HG02938 (cell line): ENCODE measurements at regions not wholly inside any gene's neighbourhood (a gene's known extent, or its start where the extent isn't known, plus 50 kb on each side); places are given as distances from the start of the nearest gene placed in this dataset.
"Not testable (repeated sequence)": the region's sequence is repeated elsewhere in the genome, so short reads cannot be mapped to it uniquely, and the experiment has no call there.

Experiments
- ATAC-seq: cut with Tn5 transposase; IDR thresholded peaks from one replicate; pipeline ENCODE4 v1.9.1; 2021; ENCODE audit warnings: mild to moderate bottlenecking, moderate library complexity; ENCODE audit not compliant: unreplicated experiment

DNA sequence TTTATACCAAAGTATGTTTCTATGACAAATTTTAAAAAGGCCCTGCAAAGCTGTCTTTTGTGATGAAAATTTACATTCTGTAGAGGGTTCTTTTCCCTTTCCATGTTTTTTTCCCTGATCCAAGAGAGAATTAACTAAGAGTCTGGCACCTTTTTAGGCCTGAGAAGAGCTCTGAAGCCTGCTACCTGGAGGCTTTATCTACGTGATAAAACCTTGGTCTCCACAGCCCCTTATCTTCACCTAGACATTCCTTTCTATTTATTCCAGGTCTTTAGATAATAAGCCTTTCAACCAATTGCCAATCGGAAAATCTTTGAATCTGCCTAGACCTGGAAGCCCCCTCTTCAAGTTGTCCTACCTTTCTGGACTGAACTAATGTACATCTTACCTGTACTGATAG, 774.1 kb upstream of the LRRTM1 start:
- ATAC-seq = no peak

DNA sequence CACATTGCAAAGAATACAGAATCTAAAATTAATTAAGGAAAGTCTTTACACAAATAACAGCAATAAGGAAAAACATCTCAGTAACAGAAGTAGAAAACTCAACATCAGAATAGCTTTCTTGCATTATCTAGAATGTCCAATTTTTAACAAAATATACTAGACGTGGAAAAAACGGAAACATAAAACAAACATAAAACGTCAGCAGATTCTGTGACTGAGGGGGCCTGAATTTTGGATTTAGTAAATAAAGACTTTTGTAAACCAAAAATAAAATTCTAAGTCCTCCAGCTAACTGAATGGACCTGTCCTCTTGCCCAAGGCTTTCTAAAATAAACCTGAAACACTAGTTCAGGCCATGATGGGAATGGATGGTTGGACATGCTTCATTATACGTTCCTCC, 773.5 kb upstream of the LRRTM1 start:
- ATAC-seq = no peak

DNA sequence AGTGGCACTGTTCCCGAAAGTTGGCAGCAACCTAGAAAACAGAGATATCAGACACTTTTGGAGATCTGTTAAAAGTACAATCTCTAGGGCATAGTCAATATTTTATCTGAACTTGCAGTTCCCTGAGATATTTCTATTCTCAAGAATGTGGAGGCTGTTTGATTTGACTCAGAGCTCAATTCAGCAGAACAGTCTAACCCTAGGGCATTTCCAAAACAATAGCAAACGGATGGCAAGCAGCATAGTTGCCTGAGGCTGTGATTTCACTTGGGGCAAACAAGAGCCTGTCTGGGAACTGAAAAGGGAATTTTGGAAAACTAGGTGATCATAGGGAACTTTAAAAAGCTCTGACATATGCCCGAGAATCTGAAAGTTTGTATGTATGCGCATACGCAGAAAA, 772.8 kb upstream of the LRRTM1 start:
- ATAC-seq = no peak

DNA sequence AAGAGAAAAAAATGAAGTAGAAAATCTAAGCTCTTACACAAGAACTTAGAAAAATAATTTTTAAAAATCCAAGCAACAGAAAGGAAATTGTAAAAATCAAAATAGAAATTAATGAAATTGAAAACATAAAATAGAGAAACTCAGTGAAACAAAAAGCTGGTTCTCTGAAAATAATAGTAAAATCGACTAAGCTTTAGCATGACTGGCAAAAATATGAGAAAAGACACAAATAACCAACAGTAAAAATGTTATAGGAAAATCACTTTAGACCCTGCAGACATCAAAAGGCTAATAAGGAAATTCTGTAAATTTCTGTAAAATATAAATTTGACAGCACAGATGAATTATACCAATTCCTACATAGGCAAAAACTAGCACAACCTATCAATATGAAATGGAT, 768.9 kb upstream of the LRRTM1 start:
- no peak for ATAC-seq

DNA sequence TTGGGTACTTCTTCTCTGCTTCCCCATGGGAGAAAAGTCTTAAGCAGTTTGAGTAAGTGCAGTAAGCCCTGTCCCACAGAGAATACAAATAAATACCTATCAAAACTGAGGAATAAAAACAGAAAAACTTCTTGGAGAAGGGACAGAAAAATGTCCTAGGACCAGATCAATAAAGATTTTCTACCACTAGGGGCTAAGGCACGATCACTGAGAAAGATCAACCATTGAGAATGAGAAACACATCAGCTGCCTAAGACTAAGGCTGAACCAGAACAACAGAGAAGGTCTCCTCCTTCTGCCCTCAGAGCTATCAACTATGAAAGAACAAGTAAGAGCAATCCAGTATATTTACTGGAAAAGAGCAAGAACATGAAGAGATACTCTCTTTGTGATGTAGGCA, 763.6 kb upstream of the LRRTM1 start:
- ATAC-seq = no peak

DNA sequence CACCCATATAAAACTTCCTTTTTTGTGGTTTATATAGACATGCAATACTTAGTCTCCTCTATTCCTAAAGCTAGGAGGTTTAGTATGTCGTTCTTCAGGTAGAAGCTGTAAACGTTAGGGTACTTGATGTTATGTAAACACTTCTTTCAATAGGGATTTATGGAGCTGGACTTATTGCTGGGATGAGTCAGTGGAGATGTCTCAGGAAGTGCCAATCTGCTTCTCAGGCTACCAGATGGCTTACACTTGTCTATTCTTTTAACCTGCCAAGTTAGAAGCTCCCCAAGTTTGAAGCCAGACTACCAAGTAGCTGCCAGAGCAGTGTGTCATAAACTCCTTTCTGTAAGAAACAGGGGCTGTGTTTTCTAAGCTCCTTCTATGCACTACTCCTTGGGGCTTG, 756.5 kb upstream of the LRRTM1 start:
- ATAC-seq = no peak

DNA sequence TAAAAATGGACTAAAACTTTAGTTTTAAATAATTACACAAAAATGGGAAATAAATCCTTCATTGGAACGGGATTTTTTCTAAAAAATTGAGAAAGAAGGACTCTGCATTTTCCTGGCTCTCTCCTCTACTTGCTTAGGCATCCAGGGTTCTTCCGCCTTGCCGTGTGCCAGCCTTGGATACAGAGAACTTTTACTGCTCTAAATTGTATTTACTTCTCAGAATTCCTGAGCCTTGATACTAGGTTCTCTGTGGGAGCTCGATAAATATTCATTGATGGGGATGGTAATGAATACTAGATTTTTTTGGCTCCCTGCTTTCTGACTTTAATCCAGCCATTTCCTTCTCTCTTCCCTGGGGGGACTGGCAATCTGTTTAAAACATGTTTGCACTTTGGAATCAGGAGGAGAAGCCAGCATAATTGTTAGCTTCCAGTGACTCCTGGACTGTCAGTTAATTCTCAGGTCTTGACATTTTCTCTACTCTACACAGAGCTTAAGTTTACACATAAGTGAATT, 746.1 kb upstream of the LRRTM1 start:
- ATAC-seq = no peak

DNA sequence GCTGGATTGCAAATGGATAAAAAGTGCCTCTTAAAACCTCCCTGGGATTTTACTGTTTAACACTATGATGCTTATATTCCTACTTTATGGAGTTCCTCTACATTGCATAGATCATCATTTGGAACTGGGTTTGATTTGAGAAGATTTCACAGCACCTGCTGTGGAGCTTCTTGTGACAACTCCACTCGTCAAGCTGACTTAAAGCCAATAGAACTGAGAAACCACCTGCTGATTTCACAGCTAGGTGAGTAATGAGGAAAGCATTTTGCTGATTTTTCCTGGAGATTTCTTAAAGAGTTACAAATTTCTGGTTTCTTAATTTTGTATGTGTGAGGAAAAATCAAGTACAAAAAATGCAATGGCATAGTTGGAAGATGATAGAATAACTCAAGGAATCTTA, 739.1 kb upstream of the LRRTM1 start:
- no peak for ATAC-seq

DNA sequence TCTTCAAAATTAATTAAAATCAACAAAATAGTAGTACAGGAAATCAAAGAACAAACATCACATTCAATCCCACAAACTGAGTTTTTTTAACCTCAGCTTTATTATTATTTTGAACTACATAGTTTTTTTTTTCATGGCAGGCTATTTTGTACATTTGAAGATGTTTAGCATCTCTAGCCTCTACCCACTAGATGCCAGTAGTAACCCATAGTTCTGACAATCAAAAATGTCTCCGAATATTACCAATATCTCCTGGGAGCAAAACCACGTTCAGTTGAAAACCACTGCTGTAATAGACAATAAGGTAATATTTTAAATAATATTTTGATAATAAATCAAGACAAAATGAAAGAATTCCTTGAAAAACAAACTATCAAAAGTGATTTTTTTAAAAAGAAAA, 702.6 kb upstream of the LRRTM1 start:
- ATAC-seq = no peak

DNA sequence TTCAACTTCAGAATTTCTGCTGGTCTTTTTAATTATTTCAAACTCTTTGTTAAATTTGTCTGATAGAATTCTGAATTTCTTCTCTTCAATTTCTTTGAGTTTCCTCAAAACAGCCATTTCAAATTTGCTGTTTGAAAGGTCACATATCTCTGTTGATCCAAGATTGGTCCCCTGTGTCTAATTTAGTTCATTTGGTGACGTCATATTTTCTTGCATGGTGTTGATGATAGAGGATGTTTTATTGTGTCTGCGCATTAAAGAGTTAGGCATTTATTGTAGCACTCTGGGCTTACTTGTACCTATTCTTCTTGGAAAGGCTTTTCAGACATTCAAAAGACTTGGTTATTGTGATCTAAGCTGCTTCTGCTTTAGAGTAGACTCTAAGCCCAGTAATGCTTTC, 698.4 kb upstream of the LRRTM1 start:
- ATAC-seq = no peak

DNA sequence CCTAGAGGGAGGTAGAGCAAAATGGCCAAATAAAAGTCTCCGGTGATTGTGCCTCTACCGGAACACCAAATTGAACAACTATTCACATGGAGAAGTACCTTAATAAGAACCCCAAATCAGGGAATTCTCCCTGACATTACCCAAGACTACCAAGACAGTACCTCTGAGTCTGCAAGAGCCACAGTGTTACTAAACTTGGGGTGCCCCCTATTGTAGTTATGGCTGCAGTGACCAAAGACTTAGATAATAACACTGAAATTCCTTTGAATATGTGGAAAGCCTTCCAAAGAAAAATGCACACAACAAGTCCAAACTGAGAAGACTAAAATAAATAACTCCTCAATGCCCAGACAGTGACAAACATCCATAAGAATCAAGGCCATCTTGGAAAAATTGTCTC, 682.9 kb upstream of the LRRTM1 start:
- ATAC-seq = no peak

DNA sequence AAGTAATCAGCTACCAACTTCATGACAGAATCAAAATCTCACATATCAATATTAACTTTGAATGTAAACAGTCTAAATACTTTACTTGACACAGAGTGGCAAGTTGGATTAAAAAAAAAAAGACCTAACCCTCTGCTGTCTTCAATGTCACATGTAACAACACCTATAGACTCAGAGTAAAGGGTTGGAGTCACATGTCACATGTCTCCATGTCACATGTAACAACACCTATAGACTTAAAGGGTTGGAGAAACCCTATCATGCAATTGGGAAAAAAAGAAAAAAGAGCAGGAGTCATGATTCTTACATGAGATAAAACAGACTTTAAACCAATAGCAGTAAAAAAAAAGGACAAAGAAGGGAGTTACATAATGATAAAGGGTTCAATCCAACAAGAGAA, 665.3 kb upstream of the LRRTM1 start:
- no peak for ATAC-seq

DNA sequence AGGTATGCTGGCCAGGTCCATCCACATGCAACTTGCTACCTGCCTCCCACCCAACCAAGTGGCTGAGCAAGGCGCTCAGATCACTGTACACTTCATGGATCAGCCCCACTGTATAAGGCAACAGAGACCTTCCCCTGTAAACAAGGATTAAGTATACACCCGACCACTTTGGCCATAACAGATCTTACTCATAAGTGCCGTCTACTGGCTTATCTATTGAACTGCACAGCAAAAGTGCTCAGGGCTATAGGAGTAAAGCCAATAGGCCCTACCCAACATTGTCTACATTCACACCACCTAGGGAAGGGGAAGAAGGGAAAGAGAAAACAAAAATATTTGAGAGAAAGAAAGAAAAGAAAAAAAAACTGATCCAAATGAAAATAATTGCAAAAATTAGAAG, 663.9 kb upstream of the LRRTM1 start:
- ATAC-seq = no peak

DNA sequence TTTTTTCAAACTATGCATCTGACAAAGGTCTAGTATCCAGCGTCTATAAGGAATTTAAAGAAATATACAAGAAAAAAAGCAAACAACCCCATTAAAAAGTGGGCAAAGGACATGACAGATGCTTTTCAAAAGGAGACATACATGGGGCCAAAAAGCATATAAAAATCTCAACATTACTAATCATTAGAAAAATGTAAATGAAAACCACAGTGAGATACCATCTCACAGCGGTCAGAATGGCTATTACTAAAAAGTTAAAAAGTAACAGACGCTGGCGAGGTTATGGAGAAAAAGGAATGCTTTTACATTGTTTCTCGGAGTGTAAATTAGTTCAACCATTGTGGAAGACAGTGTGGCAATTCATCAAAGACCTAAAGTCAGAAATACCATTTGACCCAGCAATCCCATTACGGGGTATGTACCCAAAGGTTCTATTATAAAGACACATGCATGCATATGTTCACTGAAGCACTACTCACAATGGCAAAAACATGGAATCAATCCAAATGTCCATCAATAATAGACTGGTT, 643.1 kb upstream of the LRRTM1 start:
- ATAC-seq = no peak

DNA sequence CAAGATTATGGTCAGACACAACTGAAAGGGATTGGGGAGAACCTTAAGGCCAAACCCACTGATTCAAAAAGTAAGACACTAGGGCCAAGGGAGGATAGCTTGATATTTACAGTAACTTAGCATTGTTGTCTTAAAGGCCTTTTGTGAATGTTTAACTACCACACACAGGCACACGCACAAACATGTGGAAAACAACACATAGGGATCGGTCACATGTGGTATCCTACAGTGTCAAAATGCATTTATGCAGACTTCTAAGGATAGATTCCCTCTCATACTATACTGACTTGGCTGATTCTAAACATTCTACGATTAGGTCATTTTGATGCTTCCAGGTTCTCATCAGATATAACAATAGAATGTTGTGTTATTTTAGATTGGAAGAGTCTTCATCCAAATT, 638.9 kb upstream of the LRRTM1 start:
- ATAC-seq = no peak

DNA sequence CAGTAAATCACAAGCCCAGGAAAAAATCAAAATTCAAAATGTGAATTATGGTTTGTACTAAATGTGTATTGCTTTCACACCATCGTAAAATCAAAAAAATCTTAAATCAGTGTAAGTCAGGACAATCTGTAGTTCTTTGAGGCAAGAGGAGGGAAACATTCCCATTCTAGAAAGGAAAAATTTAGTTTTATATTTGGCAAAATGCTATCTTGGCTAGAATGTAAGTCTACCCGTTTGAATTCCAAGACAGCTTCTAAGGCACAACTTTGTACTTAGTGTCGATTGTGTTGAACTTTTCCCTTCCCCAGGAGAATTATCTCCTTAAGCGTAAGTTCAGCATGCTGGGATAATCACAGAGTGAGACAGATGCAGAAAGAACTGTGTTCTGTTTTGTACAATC, 638.2 kb upstream of the LRRTM1 start:
- no peak for ATAC-seq

DNA sequence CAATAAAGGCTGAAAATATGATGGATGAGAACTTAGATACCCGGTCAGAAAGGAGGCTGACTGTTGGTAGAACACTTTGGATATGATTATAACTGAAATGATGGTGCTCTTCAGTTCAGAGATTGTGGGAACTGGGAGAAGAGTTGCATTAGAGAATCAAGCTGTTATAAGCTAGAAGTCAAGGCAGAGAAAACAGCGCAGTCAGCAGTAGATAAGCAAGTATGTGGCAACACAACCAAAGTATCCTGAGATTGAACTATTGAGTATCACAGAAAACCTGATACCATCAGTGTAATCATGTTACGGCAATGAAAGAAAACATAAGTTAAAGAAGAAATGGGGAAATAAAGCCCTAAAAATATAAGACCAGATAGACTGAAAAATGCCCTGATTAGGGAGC, 633.9 kb upstream of the LRRTM1 start:
- ATAC-seq = no peak

DNA sequence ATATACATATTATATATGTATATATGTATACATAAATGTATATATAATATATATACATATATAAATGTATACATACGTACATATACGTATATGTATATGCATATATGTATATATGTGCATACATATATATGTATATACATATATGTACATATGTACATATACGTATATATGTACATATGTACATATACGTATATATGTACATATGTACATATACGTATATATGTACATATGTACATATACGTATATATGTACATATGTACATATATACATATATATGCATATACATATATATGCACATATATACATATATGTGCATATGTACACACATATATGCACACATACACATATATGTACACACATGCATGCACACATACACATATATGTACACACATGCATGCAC, 627.3 kb upstream of the LRRTM1 start:
- ATAC-seq = not testable (repeated sequence)

DNA sequence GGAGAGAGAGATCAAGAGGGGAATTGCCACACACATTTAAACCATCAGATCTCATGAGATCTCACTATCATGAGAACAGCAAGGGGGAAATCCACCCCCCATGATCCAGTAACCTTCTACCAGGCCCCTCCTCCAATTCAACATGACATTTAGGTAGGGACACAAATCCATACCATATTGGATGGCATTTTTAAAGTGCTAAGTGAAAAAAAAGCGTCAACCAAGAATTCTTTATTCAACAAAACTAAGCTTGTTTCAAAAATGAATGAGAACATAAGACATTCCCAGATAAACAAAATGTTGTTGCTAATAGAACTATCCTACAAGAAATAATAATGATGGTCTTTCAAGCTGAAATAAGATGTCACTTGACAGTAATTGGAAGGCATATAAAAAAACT, 626.2 kb upstream of the LRRTM1 start:
- no peak for ATAC-seq

DNA sequence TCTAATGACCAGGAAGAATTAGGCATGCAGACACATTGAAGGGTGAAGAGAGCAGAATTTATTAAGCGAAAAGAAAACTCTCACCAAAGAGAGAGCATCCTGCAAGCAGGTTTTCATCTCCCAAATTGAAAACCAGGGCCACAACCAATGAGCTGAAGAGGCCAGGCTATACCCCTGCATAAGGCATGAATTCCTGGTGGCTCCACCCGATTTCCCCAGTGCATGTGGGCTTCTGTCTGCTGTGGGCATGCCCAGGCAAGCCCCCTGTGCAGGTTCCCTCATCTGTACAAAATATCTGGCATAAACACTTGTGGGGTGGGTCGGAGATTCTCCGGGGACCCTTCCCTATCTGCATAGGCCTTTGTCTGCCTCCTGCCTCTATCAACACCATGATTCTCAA, 621.6 kb upstream of the LRRTM1 start:
- no peak for ATAC-seq

DNA sequence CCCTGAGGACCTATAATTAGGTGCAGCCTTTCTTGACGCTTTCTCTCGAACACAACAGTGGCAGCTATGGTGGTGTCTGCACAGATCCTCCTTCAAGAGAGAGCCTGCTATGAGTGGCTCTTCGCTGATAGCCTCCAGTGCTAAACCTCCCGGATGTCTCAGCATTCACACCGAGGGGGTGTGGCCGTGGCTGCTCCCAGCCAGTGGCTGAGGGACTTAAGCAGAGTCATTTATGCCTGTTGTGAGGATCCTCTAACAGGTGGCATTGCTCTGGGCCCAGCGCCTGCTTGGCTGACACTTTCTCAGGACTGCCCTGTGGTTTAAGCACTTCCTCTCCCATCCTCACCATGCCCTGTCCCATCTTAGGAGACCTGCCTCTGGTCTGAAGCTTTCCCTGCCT, 592.0 kb upstream of the LRRTM1 start:
- no peak for ATAC-seq

DNA sequence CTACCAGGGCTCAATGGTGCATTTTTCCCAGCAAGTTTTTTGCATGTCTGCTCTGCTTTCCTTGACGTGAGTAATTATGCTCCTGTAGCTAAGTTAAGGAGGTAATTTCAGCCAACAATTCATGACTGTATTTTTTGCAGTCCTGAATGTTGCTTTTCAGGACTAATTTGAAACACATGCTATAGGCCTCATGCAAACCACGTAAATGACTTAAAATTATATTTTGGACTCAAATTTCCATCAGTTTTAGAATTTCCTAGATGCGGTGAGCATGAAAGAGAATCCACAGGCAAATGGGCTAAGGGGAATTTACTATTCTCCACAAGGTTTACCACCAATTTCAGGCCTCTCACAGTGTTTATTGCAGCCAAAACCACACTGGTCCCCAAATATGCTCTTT, 589.9 kb upstream of the LRRTM1 start:
- ATAC-seq = no peak

DNA sequence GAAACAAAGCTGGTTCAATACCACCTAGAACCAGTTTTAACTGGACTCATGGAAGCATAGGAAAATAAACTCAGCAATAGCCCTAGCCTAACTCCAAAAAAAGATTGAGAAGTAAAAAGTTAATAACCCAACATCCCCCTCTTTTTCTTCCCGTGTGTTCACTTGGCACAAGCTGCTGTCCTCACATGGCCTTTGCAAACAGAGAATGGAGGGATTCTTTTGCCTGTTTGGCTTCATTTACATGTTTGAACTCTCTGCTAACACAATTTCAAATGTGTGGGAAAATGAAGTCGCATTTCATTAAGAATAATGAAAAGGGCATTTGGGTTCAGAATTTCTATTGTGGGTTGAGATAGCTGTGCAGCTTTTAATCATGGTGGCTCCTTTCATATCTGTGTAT, 589.2 kb upstream of the LRRTM1 start:
- ATAC-seq = no peak

DNA sequence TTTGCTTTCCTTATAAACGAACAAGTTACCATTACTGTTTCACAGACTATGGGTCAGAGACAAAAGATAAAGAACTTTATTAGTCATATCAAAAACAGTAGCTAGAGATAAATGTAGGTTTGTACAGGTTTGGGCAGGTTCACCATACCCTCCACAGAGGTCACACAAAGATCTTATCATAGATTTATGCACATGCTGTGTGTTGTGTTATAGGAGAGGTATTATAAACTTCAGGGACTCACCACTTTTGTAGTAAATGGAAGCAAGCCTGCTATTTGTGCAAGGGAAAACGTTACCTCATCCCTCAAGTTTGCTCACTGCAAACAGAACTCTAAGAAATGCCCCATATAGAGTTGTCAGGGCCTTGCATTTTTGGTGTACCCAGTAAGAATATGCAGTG, 584.5 kb upstream of the LRRTM1 start:
- no peak for ATAC-seq
